ENCODE measurements at regions not wholly inside any gene's neighbourhood (a gene's known extent, or its start where the extent isn't known, plus 50 kb on each side); places are given as distances from the start of the nearest gene placed in this dataset.
"Not testable (repeated sequence)": the region's sequence is repeated elsewhere in the genome, so short reads cannot be mapped to it uniquely, and the experiment has no call there.

- DNase-seq (ENCODE audit: low read depth): no peak
Observed at GRCh38 chr2:195162194-195162593, 494.8 kb upstream of the SLC39A10 start.

DNA sequence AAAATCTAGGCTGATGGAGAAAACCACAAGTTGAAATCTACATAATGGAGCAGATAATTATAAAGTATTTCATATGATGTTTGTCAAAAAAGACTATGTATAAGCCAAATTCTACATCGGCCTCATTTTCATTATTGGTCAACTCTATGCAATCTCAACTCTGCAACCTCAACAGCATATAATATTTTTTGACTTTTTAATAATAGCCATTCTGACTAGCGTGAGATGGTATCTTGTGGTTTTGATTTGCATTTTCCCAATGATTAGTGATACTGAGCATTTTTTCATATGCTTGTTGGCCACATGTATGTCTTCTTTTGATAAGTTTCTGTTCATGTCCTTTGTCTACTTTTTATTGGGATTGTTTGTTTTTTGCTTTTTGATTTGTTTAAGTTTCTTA is 496.1 kb upstream of the SLC39A10 start:
- DNase-seq (ENCODE audit: low read depth): no peak

GRCh38 chr2:195151711-195152110 is 505.3 kb upstream of the SLC39A10 start:
- no peak for DNase-seq (ENCODE audit: low read depth)

DNA sequence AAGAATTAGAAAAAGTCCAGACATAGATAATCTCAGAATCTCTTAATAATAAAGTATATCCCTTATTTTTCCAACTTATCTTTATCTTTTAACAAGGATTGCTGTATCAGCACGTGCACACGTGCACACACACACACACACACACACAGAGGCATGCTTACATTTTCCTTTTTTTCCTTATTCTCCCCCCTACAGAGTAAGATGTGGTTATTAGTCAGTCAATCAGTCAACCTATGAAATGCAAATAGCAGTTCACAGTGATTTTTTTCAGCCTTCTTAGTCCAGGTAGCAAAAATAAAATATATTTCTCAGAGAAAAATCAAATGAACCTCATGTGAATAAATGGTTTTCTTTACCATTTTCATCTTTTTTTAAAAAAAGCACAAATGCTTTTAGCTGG is 506.2 kb upstream of the SLC39A10 start:
- no peak for DNase-seq (ENCODE audit: low read depth)

DNA sequence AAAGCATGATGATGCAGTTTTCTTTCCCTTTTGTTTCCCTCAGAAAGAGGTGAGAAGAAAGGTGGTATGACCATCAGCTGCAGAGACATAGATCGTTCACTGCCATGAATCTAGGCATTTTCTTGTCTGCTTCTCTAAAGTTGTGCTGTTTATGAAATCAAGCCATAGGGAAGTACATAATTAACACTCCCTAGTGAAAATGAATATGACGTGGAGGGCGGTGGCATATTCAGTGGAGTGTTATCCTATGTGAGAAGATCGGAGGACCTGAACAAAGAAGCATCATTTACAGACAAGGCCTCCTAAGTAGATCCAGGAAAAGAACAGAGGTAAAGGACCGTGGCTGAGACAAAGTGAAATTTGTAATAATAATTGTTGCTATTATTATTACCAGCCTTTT is 509.0 kb upstream of the SLC39A10 start:
- DNase-seq (ENCODE audit: low read depth): no peak

GRCh38 chr2:195146761-195147541 is 510.1 kb upstream of the SLC39A10 start:
- no peak for DNase-seq (ENCODE audit: low read depth)

DNA sequence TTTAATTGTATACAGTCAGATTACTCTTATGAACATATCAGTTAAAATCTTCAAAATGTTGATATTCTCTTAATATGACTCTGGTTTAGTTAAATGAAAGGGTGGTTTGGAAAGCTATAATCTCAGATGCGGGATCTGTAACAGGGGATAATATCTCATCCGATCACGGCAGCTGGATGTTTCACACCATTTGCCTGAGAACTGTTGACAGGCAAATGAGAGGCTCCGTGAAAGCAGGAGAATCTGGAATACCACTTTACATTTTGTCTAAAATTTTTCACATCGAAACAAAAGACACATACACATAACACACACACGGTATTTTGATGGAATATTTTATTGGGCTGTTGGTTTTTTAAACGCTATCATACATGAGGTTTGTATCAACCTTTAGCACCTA is 518.6 kb upstream of the SLC39A10 start:
- no peak for DNase-seq (ENCODE audit: low read depth)

DNA sequence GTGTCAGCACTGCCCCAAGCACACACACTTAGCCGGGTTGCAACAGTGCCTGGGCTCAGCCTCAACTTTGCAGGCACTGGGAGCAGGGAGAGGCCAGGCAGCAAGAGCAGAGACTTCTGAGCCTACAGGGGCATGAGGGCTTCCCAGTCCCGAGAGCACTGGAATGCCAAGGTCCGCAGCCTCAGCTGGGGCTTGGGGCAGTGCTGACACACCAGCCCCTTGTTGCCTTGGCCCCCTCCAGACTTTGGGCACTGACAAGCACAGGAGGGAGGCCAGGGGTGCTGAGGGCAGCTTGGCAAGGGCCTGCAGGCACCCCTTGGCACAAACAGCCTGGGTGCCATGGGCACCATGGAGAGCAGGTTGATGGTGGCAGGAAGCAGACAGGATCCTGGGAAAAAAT is 531.1 kb upstream of the SLC39A10 start:
- DNase-seq (ENCODE audit: low read depth): not testable (repeated sequence)

DNA sequence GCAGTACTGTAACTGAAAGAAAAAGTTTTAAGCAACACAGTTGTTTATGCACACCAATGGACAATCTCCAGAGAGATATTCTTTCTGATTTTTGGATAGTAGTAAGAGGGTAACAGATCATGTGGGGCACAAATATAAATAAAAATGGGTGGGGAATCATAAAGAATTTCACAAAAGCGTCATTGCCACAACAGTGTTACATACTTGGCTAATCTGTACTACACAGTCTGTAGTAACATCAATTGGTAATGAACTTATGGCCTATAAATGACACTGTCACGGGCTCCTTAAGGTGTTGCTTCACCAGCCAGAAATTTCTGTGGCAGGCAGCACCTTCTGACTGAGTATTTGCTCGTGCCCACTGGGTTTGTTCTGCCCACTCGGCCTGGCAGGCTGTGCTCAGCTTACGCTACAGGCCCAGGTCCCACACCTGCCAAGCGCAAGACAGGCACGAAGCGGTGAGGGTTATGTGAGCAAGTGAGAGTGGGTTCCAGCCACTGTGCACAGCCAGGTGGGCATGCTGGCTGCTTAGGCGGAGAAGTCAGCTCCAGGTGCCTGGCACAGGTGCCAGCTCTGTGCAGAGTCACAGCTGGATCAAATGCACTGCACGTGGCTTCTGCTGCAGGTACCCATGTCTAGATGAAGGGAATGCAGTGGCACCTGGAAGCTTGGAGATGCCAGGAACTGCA is 532.5 kb upstream of the SLC39A10 start:
- DNase-seq (ENCODE audit: low read depth): no peak

- DNase-seq (ENCODE audit: low read depth): no peak
Observed at GRCh38 chr2:195122653-195123052, 534.4 kb upstream of the SLC39A10 start.

- DNase-seq (ENCODE audit: low read depth): no peak
Observed at GRCh38 chr2:195121341-195121740, 535.7 kb upstream of the SLC39A10 start.

- DNase-seq (ENCODE audit: low read depth): no peak
Observed at GRCh38 chr2:195119231-195119630, 537.8 kb upstream of the SLC39A10 start.

- no peak for DNase-seq (ENCODE audit: low read depth)
Observed at GRCh38 chr2:195118276-195118675, 538.8 kb upstream of the SLC39A10 start.

DNA sequence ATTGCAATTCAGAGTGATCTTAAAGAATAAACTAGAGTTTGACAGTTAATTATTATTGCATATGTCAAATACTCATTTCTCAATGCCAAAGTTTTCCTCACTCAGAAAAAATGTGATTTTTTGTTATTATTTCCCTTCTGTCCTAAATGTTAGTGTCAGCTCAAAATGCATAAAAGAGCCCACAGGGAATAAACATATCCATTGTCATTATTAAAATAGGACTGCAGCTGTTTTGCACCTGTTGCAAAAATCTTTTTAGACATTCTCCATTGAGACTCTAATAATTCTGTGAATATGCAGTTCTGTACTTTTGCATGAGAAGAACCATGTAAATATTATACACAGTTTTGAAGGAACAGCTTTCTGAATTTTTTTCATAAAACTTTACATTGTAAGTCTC is 540.0 kb upstream of the SLC39A10 start:
- DNase-seq (ENCODE audit: low read depth): no peak

DNA sequence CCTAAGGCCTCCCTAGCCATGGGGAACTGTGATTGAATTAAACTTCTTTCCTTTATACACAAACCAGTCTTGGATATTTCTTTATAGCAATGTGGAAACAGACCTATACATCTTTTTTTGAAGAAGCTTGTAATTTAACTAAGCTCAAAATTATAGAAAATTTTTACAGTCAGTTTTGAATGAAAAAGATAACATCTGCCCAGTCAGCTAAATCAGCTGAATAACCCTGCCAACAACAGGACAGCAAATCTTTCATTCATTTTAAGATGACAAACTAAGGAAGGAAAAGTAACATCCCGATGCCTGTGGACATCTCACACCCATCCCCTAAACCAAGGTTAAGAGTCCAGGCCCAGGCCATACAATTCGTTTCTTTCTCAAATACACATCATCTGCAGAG is 541.3 kb upstream of the SLC39A10 start:
- no peak for DNase-seq (ENCODE audit: low read depth)

- no peak for DNase-seq (ENCODE audit: low read depth)
Observed at GRCh38 chr2:195108182-195108581, 548.8 kb upstream of the SLC39A10 start.

GRCh38 chr2:195106681-195107380 is 550.2 kb upstream of the SLC39A10 start:
- DNase-seq (ENCODE audit: low read depth): no peak

- DNase-seq (ENCODE audit: low read depth): no peak
Observed at GRCh38 chr2:195105581-195105980, 551.4 kb upstream of the SLC39A10 start.

DNA sequence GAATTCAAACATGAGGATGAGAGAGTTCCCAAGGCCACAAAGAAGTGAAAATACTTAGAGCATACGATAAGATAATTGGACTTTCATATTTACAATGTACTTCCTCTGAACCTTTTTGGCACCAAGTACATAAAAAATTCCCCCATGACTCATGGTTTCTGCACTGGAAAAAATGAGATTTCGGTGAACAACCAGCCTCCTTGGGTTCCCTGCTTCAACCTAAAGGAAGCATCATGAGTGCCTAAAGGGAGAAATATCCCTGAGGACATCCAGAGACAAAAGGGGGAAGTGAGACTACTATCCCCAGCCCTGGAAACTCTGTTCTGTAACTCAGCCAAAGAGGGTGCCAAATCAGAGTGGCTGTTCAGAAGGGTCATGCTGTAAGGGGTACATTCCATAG is 562.7 kb upstream of the SLC39A10 start:
- no peak for DNase-seq (ENCODE audit: low read depth)

DNA sequence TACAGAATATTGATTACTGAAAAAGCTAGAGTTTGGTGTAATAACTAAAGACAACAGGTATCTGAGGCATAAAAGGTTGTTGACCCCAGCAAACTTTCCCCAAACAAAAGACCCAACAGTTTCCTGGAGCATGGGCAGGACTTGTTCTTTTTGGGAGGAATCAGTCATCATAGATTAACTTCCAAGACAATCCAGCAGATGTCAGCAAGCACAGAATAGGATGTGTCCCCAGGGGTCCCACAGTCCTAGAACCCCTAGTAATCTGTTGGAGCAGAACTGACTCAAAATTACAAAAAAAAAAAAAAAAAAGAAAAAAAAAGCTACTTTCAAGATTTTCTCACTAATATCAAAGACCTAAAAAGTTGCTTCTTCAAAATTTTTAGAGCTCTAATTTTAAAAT is 564.7 kb upstream of the SLC39A10 start:
- no peak for DNase-seq (ENCODE audit: low read depth)

GRCh38 chr2:195072806-195073205 is 584.2 kb upstream of the SLC39A10 start:
- not testable (repeated sequence) for DNase-seq (ENCODE audit: low read depth)

DNA sequence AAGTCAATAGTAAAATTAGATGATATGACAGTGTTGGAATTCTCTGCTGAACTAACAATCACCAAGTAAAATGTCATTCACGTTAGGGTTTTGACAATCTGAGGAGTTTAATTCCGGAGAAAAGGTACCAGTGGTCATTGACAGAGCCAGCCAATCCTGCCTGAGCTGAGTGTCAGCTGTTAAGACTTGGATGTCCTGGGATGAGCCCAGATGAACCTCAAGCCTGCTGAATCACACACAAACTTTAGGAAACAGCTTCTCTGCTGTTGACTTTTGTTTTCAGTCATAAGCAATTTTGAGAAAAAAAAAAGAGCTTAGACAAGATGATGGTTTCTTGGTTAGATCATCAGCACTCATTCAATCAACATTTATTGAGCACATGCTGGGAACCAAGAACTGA is 600.0 kb upstream of the SLC39A10 start:
- no peak for DNase-seq (ENCODE audit: low read depth)

- DNase-seq (ENCODE audit: low read depth): no peak
Observed at GRCh38 chr2:195055996-195056395, 601.0 kb upstream of the SLC39A10 start.

Data from fibroblast of the conjunctiva (primary cell).